Uterus (tissue), 3 donors: ENCODE measurements at regions not wholly inside any gene's neighbourhood (a gene's known extent, or its start where the extent isn't known, plus 50 kb on each side); places are given as distances from the start of the nearest gene placed in this dataset.

Experiments
- DNase-seq, 2 donors: peaks; one replicate each; pipeline ENCODE4 v3.0.0-alpha.2; 2019 to 2020
- H3K27ac ChIP-seq, 2 donors: fragments of 200-600 bp; sonication (generic); 1 replicate in 1 of 2; 2 replicates in 1 of 2; pipeline ENCODE4 v1.5.1; 2016 to 2018
- H3K27me3 ChIP-seq, 2 donors: fragments of 200-600 bp; sonication (generic); one replicate each; pipeline ENCODE4 v1.5.1; 2018 to 2019; ENCODE audit warnings: control low read depth in 1 of 2
- H3K36me3 ChIP-seq, 2 donors: fragments of 200-600 bp; sonication (generic); one replicate each; pipeline ENCODE4 v1.5.1; 2019; ENCODE audit warnings: control low read depth in 1 of 2
- H3K4me1 ChIP-seq, 2 donors: fragments of 200-600 bp; sonication (generic); one replicate each; pipeline ENCODE4 v1.5.1; 2018 to 2019; ENCODE audit warnings: control low read depth in 1 of 2
- H3K4me3 ChIP-seq, 2 donors: fragments of 200-600 bp; sonication (generic); 1 replicate in 1 of 2; 2 replicates in 1 of 2; pipeline ENCODE4 v1.5.1; 2018 to 2019; ENCODE audit warnings: mild to moderate bottlenecking in 1 of 2
- H3K9me3 ChIP-seq, 2 donors: fragments of 200-600 bp; sonication (generic); one replicate each; pipeline ENCODE4 v1.5.1; 2019; ENCODE audit warnings: control low read depth in 1 of 2
- CTCF ChIP-seq, 4 experiments: fragments of 200-600 bp in 2 of 4; fragments of 450-650 bp in 2 of 4; sonication (generic) in 2 of 4; IDR thresholded peaks; one replicate each; pipeline ENCODE4 v1.5.1; 2016 to 2019; ENCODE audit warnings: antibody characterized with exemption in 4 of 4, mild to moderate bottlenecking in 2 of 4, moderate library complexity in 1 of 4
- POLR2A ChIP-seq, 2 donors: fragments of 450-650 bp; IDR thresholded peaks; one replicate each; pipeline ENCODE4 v1.6.1; 2016; ENCODE audit warnings: antibody characterized with exemption in 2 of 2, mild to moderate bottlenecking in 1 of 2, moderate library complexity in 1 of 2
- intact Hi-C: fragments of 100-400 bp; cut with DNase I; formaldehyde crosslinking; loops from one replicate; pipeline ENCODE4 v1.15.1; 2023; ENCODE audit warnings: low total_unique reads
- donor health status: DM: yes; HTN: yes; CAD: no.

GRCh38 chr3:159835126-159835525 is 153.5 kb upstream of the IL12A start:
- Histone ChIP-seq H3K27ac (no peak overlapping the region), H3K4me1 (peaks cover 0 to 12% of the 10 kb centered on the region in 2 donors), H3K9me3 (no peaks in the 10 kb centered on the region), H3K36me3 (no peaks in the 10 kb centered on the region), H3K27me3 (no peaks in the 10 kb centered on the region), H3K4me3 (no peak overlapping the region)
- no peak for DNase-seq
- intact Hi-C loops: no loop called here
- TF ChIP-seq POLR2A (IDR thresholded peaks at IDR 0.05) (no peak), CTCF (IDR thresholded peaks at IDR 0.05) (no peak)

GRCh38 chr3:159837725-159838124 is 150.9 kb upstream of the IL12A start:
- Histone ChIP-seq H3K36me3 (no peaks in the 10 kb centered on the region), H3K9me3 (no peaks in the 10 kb centered on the region), H3K4me1 (peaks cover 0 to 12% of the 10 kb centered on the region in 2 donors), H3K4me3 (no peak overlapping the region), H3K27ac (peak overlapping the region; percentile 69 to 73), H3K27me3 (no peaks in the 10 kb centered on the region)
- no peak for DNase-seq
- intact Hi-C loops: no loop called here
- TF ChIP-seq CTCF (IDR thresholded peaks at IDR 0.05) (no peak), POLR2A (IDR thresholded peaks at IDR 0.05) (no peak)

- peaks cover 0 to 12% of the 10 kb centered on the region in 2 donors for H3K4me1 ChIP-seq
- no peak for DNase-seq
- H3K27me3 ChIP-seq: no peaks in the 10 kb centered on the region
- H3K9me3 ChIP-seq: no peaks in the 10 kb centered on the region
- TF ChIP-seq CTCF (IDR thresholded peaks at IDR 0.05) (no peak), POLR2A (IDR thresholded peaks at IDR 0.05) (no peak)
- H3K36me3 ChIP-seq: no peaks in the 10 kb centered on the region
- no peak overlapping the region for H3K4me3 ChIP-seq
- intact Hi-C loops: no loop called here
- peak overlapping the region; percentile 74 to 80 for H3K27ac ChIP-seq
Observed at GRCh38 chr3:159838938-159839337, 149.7 kb upstream of the IL12A start.

GRCh38 chr3:159839561-159840379 is 148.9 kb upstream of the IL12A start, which contains the start of gene SCHIP1:
TSS of gene SCHIP1 (plus strand) at chr3:159839861.
- TF ChIP-seq CTCF (IDR thresholded peaks at IDR 0.05): no peak
- intact Hi-C loops: no loop called here
- Histone ChIP-seq H3K36me3 (no peaks in the 10 kb centered on the region), H3K4me3 (peak within 1 kb of the TSS; percentile 7 to 25), H3K27ac (peak within 1 kb of the TSS; percentile 74 to 80), H3K4me1 (peaks cover 0 to 12% of the 10 kb centered on the region in 2 donors), H3K27me3 (no peaks in the 10 kb centered on the region), H3K9me3 (no peaks in the 10 kb centered on the region)
- peak in 1 of 2 donors; percentile 31 for DNase-seq

GRCh38 chr3:159840703-159841299 is 147.8 kb upstream of the IL12A start:
- intact Hi-C loops: no loop called here
- Histone ChIP-seq H3K27me3 (no peaks in the 10 kb centered on the region), H3K27ac (peak overlapping the region; percentile 74 to 80), H3K4me1 (peaks cover 0 to 12% of the 10 kb centered on the region in 2 donors), H3K9me3 (no peaks in the 10 kb centered on the region), H3K36me3 (no peaks in the 10 kb centered on the region), H3K4me3 (no peak overlapping the region)
- TF ChIP-seq CTCF (IDR thresholded peaks at IDR 0.05): no peak
- no peak for TF ChIP-seq POLR2A (IDR thresholded peaks at IDR 0.05)
- no peak for DNase-seq
